Astrocyte (in vitro differentiated cells and primary cell): ENCODE measurements at regions not wholly inside any gene's neighbourhood (a gene's known extent, or its start where the extent isn't known, plus 50 kb on each side); places are given as distances from the start of the nearest gene placed in this dataset.

ENCODE experiments used
- EZH2 ChIP-seq: IDR thresholded peaks from 2 replicates; pipeline ENCODE4 v1.6.1; 2012; ENCODE audit warnings: mild to moderate bottlenecking, low read length, inconsistent platforms; ENCODE audit not compliant: insufficient read depth
- TF ChIP-seq, protein P1 (sequence below): IDR thresholded peaks from 2 replicates; pipeline ENCODE4 v1.5.1; 2011; ENCODE audit warnings: low read depth, mild to moderate bottlenecking, inconsistent platforms, low read length, moderate library complexity; ENCODE audit not compliant: insufficient read depth

DNA sequence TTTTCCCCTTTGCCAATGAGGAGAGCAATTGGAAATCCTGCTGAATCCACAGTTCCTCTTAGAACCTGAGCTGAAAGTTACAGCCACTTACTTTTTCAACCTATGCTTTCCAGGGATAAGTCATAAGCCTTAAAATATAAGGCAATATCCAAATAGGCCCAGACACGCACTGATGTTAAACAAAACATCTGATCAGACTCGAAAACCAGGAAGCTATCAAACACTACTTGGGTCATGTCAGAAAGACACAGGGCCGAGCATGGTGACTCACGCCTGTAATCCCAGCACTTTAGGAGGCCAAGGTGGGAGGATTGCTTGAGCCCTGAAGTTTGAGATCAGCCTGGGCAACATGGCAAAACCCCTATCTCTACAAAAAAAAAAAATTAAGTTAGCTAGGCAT, 192.1 kb downstream of the SP3 start:
- TF ChIP-seq, protein P1, sequence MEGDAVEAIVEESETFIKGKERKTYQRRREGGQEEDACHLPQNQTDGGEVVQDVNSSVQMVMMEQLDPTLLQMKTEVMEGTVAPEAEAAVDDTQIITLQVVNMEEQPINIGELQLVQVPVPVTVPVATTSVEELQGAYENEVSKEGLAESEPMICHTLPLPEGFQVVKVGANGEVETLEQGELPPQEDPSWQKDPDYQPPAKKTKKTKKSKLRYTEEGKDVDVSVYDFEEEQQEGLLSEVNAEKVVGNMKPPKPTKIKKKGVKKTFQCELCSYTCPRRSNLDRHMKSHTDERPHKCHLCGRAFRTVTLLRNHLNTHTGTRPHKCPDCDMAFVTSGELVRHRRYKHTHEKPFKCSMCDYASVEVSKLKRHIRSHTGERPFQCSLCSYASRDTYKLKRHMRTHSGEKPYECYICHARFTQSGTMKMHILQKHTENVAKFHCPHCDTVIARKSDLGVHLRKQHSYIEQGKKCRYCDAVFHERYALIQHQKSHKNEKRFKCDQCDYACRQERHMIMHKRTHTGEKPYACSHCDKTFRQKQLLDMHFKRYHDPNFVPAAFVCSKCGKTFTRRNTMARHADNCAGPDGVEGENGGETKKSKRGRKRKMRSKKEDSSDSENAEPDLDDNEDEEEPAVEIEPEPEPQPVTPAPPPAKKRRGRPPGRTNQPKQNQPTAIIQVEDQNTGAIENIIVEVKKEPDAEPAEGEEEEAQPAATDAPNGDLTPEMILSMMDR, result no peak
- TF ChIP-seq EZH2, result no peak
